DOHH2 (cell line): ENCODE measurements at regions not wholly inside any gene's neighbourhood (a gene's known extent, or its start where the extent isn't known, plus 50 kb on each side); places are given as distances from the start of the nearest gene placed in this dataset.
"Not testable (repeated sequence)": the region's sequence is repeated elsewhere in the genome, so short reads cannot be mapped to it uniquely, and the experiment has no call there.

ENCODE experiments used
- H3F3A ChIP-seq: fragments of 200-600 bp; sonication (generic), shearing (Covaris generic); 2 replicates; pipeline ENCODE4 v1.6.0; 2016; ENCODE audit warnings: antibody characterized with exemption, mild to moderate bottlenecking; ENCODE audit not compliant: control insufficient read depth, insufficient read depth
- H3K27ac ChIP-seq: fragments of 200-600 bp; sonication (generic); 2 replicates; pipeline ENCODE4 v1.5.1; 2014; ENCODE audit warnings: low read depth, mild to moderate bottlenecking, low read length, moderate library complexity
- H3K27me3 ChIP-seq: fragments of 200-600 bp; sonication (generic); 2 replicates; pipeline ENCODE4 v1.6.1; 2014; ENCODE audit warnings: mild to moderate bottlenecking, low read length, mixed read lengths; ENCODE audit not compliant: control insufficient read depth
- H3K36me3 ChIP-seq: fragments of 200-600 bp; sonication (generic); 2 replicates; pipeline ENCODE4 v1.6.1; 2014; ENCODE audit warnings: mild to moderate bottlenecking, low read length, moderate library complexity, mixed read lengths; ENCODE audit not compliant: control insufficient read depth
- H3K4me1 ChIP-seq: fragments of 200-600 bp; sonication (generic); 2 replicates; pipeline ENCODE4 v1.6.1; 2014; ENCODE audit warnings: mild to moderate bottlenecking, low read length, mixed read lengths; ENCODE audit not compliant: control insufficient read depth
- H3K4me2 ChIP-seq: fragments of 200-600 bp; sonication (generic); 2 replicates; pipeline ENCODE4 v1.6.0; 2014; ENCODE audit warnings: mild to moderate bottlenecking, low read length, moderate library complexity
- H3K4me3 ChIP-seq: fragments of 200-600 bp; sonication (generic); 2 replicates; pipeline ENCODE4 v1.5.1; 2014; ENCODE audit warnings: mild to moderate bottlenecking, low read length, mixed read lengths
- H3K79me2 ChIP-seq: fragments of 200-600 bp; sonication (generic); 2 replicates; pipeline ENCODE4 v1.6.1; 2014; ENCODE audit warnings: mild to moderate bottlenecking, low read length, mixed read lengths; ENCODE audit not compliant: control insufficient read depth
- H3K9me2 ChIP-seq: fragments of 200-600 bp; sonication (generic); replicated peaks from 2 replicates; pipeline ENCODE4 v1.6.1; 2014; ENCODE audit warnings: mild to moderate bottlenecking, low read length, mixed read lengths; ENCODE audit not compliant: control insufficient read depth
- H3K9me3 ChIP-seq: fragments of 200-600 bp; sonication (generic); 2 replicates; pipeline ENCODE4 v1.6.1; 2014; ENCODE audit warnings: antibody characterized with exemption, low read length, mixed read lengths; ENCODE audit not compliant: control insufficient read depth, insufficient read depth
- H4K20me1 ChIP-seq: fragments of 200-600 bp; sonication (generic); 2 replicates; pipeline ENCODE4 v1.6.0; 2014; ENCODE audit warnings: low read depth, mild to moderate bottlenecking, antibody characterized with exemption, low read length, moderate library complexity; ENCODE audit not compliant: control insufficient read depth, insufficient read depth
- CTCF ChIP-seq: fragments of 200-600 bp; sonication (generic); IDR thresholded peaks from one replicate; pipeline ENCODE4 v1.5.1; 2014; ENCODE audit warnings: antibody characterized with exemption, mild to moderate bottlenecking, low read depth, low read length; ENCODE audit not compliant: poor library complexity, severe bottlenecking
- EZH2phosphoT487 ChIP-seq: fragments of 200-600 bp; sonication (generic); IDR thresholded peaks from 2 replicates; pipeline ENCODE4 v1.6.1; 2017; ENCODE audit warnings: borderline replicate concordance, mild to moderate bottlenecking, antibody characterized with exemption, low read length, moderate library complexity, mixed read lengths

- no peaks in the 10 kb centered on the region for H3K9me2 ChIP-seq
- no peaks in the 10 kb centered on the region for H3K36me3 ChIP-seq
- no peak overlapping the region for H3K4me2 ChIP-seq
- no peaks in the 10 kb centered on the region for H3F3A ChIP-seq
- H3K4me3 ChIP-seq: no peak overlapping the region
- H3K27ac ChIP-seq: no peak overlapping the region
- H3K4me1 ChIP-seq: no peaks in the 10 kb centered on the region
- no peaks in the 10 kb centered on the region for H3K27me3 ChIP-seq
- no peaks in the 10 kb centered on the region for H3K9me3 ChIP-seq
- TF ChIP-seq EZH2phosphoT487 (no peak), CTCF (no peak)
- H4K20me1 ChIP-seq: no peaks in the 10 kb centered on the region
- H3K79me2 ChIP-seq: no peaks in the 10 kb centered on the region
These were observed 261.5 kb upstream of the ZNF385D start for GRCh38 chr3:22012471-22012870.

GRCh38 chr3:22013641-22014040 lies 262.6 kb upstream of the ZNF385D start:
- no peaks in the 10 kb centered on the region for H3K9me2 ChIP-seq
- no peaks in the 10 kb centered on the region for H3K4me1 ChIP-seq
- no peaks in the 10 kb centered on the region for H4K20me1 ChIP-seq
- no peaks in the 10 kb centered on the region for H3K79me2 ChIP-seq
- no peaks in the 10 kb centered on the region for H3F3A ChIP-seq
- H3K27me3 ChIP-seq: no peaks in the 10 kb centered on the region
- no peak overlapping the region for H3K27ac ChIP-seq
- no peak overlapping the region for H3K4me2 ChIP-seq
- no peaks in the 10 kb centered on the region for H3K36me3 ChIP-seq
- H3K9me3 ChIP-seq: no peaks in the 10 kb centered on the region
- TF ChIP-seq CTCF (no peak), EZH2phosphoT487 (no peak)
- H3K4me3 ChIP-seq: no peak overlapping the region

GRCh38 chr3:22016197-22016596 lies 265.2 kb upstream of the ZNF385D start:
- no peak overlapping the region for H3K27ac ChIP-seq
- no peaks in the 10 kb centered on the region for H3K9me2 ChIP-seq
- H4K20me1 ChIP-seq: no peaks in the 10 kb centered on the region
- no peaks in the 10 kb centered on the region for H3K79me2 ChIP-seq
- H3K36me3 ChIP-seq: no peaks in the 10 kb centered on the region
- no peaks in the 10 kb centered on the region for H3K9me3 ChIP-seq
- H3K27me3 ChIP-seq: no peaks in the 10 kb centered on the region
- H3K4me3 ChIP-seq: no peak overlapping the region
- no peaks in the 10 kb centered on the region for H3K4me1 ChIP-seq
- TF ChIP-seq EZH2phosphoT487 (no peak), CTCF (no peak)
- H3F3A ChIP-seq: no peaks in the 10 kb centered on the region
- no peak overlapping the region for H3K4me2 ChIP-seq

- H3K36me3 ChIP-seq, H3K9me3 ChIP-seq, H4K20me1 ChIP-seq, H3K27ac ChIP-seq, H3K79me2 ChIP-seq, H3K27me3 ChIP-seq, H3F3A ChIP-seq, H3K9me2 ChIP-seq, H3K4me1 ChIP-seq, H3K4me2 ChIP-seq, H3K4me3 ChIP-seq: not testable (repeated sequence)
These were observed 273.6 kb upstream of the ZNF385D start for GRCh38 chr3:22024638-22025037.
